ENCODE measurements at regions not wholly inside any gene's neighbourhood (a gene's known extent, or its start where the extent isn't known, plus 50 kb on each side); places are given as distances from the start of the nearest gene placed in this dataset.

DNA sequence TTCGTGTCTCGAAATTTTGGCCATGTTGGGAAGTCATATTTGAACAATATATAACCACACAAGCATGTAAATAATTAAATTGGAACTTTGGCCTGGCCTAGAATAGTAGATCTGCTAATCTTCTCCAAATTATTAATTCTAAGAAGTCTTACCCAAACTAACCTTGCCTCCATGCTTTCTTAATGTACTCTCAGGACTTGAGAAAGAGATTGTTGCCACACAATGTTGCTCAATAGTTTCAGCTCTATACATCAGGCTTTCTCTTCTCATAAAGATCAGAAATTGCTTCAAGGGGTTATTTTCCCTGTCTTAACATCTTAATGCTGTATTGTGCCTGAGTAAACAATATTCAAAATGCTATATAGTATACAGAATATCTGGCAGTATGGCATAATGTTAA, 202.7 kb upstream of the LRIG1 start (continued):
- TF ChIP-seq RELB (IDR thresholded peaks at IDR 0.05; ENCODE audit: low read depth) (no peak), SREBF1 (IDR thresholded peaks at IDR 0.05; ENCODE audit: low read length) (no peak), IRF4 (IDR thresholded peaks at IDR 0.05; ENCODE audit: low read depth, low read length) (no peak), MTA3 (IDR thresholded peaks at IDR 0.05; ENCODE audit: borderline replicate concordance, low read length) (no peak), ESRRA (IDR thresholded peaks at IDR 0.05; ENCODE audit: low read length) (no peak), RB1 (IDR thresholded peaks at IDR 0.05; ENCODE audit: borderline replicate concordance) (no peak), PRDM15 (CRISPR knock-in tag; IDR thresholded peaks at IDR 0.05) (no peak), NFYB (IDR thresholded peaks at IDR 0.05; ENCODE audit: insufficient read depth, low read depth, low read length) (no peak), TCF7 (IDR thresholded peaks at IDR 0.05; ENCODE audit: borderline replicate concordance) (no peak), EED (IDR thresholded peaks at IDR 0.05; ENCODE audit: low read depth) (no peak)
- TF ChIP-seq, protein P1, sequence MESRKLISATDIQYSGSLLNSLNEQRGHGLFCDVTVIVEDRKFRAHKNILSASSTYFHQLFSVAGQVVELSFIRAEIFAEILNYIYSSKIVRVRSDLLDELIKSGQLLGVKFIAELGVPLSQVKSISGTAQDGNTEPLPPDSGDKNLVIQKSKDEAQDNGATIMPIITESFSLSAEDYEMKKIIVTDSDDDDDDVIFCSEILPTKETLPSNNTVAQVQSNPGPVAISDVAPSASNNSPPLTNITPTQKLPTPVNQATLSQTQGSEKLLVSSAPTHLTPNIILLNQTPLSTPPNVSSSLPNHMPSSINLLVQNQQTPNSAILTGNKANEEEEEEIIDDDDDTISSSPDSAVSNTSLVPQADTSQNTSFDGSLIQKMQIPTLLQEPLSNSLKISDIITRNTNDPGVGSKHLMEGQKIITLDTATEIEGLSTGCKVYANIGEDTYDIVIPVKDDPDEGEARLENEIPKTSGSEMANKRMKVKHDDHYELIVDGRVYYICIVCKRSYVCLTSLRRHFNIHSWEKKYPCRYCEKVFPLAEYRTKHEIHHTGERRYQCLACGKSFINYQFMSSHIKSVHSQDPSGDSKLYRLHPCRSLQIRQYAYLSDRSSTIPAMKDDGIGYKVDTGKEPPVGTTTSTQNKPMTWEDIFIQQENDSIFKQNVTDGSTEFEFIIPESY (IDR thresholded peaks at IDR 0.05) = no peak

Data from GM12878 (cell line).